Erythroblast (primary cell): ENCODE measurements at regions not wholly inside any gene's neighbourhood (a gene's known extent, or its start where the extent isn't known, plus 50 kb on each side); places are given as distances from the start of the nearest gene placed in this dataset.

Experiments used
- GATA1 ChIP-seq: IDR thresholded peaks from 2 replicates; pipeline ENCODE4 v1.6.1; 2011; ENCODE audit warnings: low read depth, mild to moderate bottlenecking, control low read depth, low read length, moderate library complexity
- POLR2A ChIP-seq: IDR thresholded peaks from 2 replicates; pipeline ENCODE4 v1.6.1; 2011; ENCODE audit warnings: mild to moderate bottlenecking, low read length

DNA sequence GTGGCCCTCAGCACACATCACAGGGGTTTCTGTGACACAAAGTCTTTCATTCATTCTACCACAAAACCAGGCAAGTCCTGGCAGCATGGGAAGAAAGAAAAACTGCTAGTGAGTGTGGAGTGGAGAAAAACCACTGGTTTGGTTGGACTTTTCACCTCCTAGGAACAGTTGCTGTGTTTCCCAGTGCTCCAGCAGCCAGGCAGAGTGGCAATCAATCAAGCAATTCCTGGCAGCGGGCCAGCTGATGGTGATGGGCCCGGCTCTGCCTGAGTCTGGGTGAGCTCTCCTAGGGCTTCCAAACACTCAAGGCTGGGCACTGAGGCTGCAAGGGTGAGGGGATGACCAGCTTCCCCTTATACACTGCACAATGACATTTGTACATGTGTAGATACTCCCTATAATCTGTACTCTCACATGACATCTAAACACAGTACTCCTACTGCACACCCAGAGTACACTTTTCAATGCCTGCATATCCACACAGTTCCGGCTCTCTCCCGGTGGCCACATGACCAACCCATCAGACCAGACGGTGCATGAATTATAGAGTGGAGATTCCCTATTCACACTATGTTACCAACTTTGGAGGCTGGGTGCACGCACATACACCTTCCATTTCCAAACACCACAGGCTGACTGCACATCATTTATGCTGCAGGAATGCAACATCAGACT is 156.6 kb downstream of the UNC5CL start:
- TF ChIP-seq POLR2A (no peak), GATA1 (no peak)
